Liver (tissue), 3 donors: ENCODE measurements at regions not wholly inside any gene's neighbourhood (a gene's known extent, or its start where the extent isn't known, plus 50 kb on each side); places are given as distances from the start of the nearest gene placed in this dataset.

ENCODE experiments used
- EGR1 ChIP-seq, 2 donors: IDR thresholded peaks; 2 replicates each; pipeline ENCODE4 v1.6.1; 2016 to 2018; ENCODE audit warnings: antibody characterized with exemption in 2 of 2, low read depth in 2 of 2
- FOXA2 ChIP-seq: IDR thresholded peaks from 2 replicates; pipeline ENCODE4 v1.6.1; 2016; ENCODE audit warnings: antibody characterized with exemption
- HNF4G ChIP-seq: IDR thresholded peaks from 2 replicates; pipeline ENCODE4 v1.6.1; 2016; ENCODE audit warnings: antibody characterized with exemption
- JUND ChIP-seq, 2 donors: IDR thresholded peaks; 2 replicates each; pipeline ENCODE4 v1.6.1; 2016; ENCODE audit warnings: antibody characterized with exemption in 2 of 2
- SP1 ChIP-seq: IDR thresholded peaks from 2 replicates; pipeline ENCODE4 v1.6.1; 2018; ENCODE audit warnings: antibody characterized with exemption, mild to moderate bottlenecking
- YY1 ChIP-seq: IDR thresholded peaks from 2 replicates; pipeline ENCODE4 v1.6.1; 2016; ENCODE audit warnings: antibody characterized with exemption, mild to moderate bottlenecking
- TF ChIP-seq, protein P1 (sequence below): fragments of 150-350 bp; IDR thresholded peaks from 2 replicates; pipeline ENCODE4 v1.5.1; 2017; ENCODE audit warnings: improper control_type of control experiment, low read depth, low read length; ENCODE audit not compliant: missing input control
- TF ChIP-seq, protein P2 (sequence below): IDR thresholded peaks from 2 replicates; pipeline ENCODE4 v1.6.1; 2016; ENCODE audit warnings: antibody characterized with exemption
- TF ChIP-seq, protein P3 (sequence below): IDR thresholded peaks from 2 replicates; pipeline ENCODE4 v1.6.1; 2016; ENCODE audit warnings: antibody characterized with exemption, mild to moderate bottlenecking
- TF ChIP-seq, protein P4 (sequence below): IDR thresholded peaks from 2 replicates; pipeline ENCODE4 v1.6.1; 2016; ENCODE audit warnings: antibody characterized with exemption
- donor health status: healthy.
- donor health status: healthy.

DNA sequence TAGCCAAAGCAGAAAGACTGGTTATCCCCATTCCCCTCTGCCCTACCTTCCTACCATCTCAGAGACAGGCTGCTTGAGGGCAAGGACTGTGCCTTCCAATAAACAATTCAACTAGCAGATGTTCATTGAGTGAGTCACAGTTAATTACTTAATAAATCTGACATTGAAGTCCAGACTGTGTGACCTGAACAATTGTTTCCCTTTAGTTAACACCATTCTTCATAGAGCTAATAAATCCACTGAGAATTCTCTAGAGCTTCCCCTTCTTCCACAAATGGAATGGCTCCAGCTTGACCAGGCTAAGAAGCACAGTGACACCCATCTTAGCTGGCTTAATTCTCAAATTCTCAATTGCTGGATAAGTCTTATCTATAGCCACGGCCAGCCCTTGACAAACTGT lies 61.9 kb upstream of the GJA5 start:
- no peak for TF ChIP-seq SP1
- TF ChIP-seq, protein P1, sequence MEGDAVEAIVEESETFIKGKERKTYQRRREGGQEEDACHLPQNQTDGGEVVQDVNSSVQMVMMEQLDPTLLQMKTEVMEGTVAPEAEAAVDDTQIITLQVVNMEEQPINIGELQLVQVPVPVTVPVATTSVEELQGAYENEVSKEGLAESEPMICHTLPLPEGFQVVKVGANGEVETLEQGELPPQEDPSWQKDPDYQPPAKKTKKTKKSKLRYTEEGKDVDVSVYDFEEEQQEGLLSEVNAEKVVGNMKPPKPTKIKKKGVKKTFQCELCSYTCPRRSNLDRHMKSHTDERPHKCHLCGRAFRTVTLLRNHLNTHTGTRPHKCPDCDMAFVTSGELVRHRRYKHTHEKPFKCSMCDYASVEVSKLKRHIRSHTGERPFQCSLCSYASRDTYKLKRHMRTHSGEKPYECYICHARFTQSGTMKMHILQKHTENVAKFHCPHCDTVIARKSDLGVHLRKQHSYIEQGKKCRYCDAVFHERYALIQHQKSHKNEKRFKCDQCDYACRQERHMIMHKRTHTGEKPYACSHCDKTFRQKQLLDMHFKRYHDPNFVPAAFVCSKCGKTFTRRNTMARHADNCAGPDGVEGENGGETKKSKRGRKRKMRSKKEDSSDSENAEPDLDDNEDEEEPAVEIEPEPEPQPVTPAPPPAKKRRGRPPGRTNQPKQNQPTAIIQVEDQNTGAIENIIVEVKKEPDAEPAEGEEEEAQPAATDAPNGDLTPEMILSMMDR, result no peak
- TF ChIP-seq EGR1 (IDR thresholded peaks at IDR 0.05; ENCODE audit: low read depth in 2 of 2), result no peak
- no peak for TF ChIP-seq FOXA2
- TF ChIP-seq HNF4G, result no peak
- TF ChIP-seq, protein P2, sequence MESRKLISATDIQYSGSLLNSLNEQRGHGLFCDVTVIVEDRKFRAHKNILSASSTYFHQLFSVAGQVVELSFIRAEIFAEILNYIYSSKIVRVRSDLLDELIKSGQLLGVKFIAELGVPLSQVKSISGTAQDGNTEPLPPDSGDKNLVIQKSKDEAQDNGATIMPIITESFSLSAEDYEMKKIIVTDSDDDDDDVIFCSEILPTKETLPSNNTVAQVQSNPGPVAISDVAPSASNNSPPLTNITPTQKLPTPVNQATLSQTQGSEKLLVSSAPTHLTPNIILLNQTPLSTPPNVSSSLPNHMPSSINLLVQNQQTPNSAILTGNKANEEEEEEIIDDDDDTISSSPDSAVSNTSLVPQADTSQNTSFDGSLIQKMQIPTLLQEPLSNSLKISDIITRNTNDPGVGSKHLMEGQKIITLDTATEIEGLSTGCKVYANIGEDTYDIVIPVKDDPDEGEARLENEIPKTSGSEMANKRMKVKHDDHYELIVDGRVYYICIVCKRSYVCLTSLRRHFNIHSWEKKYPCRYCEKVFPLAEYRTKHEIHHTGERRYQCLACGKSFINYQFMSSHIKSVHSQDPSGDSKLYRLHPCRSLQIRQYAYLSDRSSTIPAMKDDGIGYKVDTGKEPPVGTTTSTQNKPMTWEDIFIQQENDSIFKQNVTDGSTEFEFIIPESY, result no peak
- TF ChIP-seq, protein P3, sequence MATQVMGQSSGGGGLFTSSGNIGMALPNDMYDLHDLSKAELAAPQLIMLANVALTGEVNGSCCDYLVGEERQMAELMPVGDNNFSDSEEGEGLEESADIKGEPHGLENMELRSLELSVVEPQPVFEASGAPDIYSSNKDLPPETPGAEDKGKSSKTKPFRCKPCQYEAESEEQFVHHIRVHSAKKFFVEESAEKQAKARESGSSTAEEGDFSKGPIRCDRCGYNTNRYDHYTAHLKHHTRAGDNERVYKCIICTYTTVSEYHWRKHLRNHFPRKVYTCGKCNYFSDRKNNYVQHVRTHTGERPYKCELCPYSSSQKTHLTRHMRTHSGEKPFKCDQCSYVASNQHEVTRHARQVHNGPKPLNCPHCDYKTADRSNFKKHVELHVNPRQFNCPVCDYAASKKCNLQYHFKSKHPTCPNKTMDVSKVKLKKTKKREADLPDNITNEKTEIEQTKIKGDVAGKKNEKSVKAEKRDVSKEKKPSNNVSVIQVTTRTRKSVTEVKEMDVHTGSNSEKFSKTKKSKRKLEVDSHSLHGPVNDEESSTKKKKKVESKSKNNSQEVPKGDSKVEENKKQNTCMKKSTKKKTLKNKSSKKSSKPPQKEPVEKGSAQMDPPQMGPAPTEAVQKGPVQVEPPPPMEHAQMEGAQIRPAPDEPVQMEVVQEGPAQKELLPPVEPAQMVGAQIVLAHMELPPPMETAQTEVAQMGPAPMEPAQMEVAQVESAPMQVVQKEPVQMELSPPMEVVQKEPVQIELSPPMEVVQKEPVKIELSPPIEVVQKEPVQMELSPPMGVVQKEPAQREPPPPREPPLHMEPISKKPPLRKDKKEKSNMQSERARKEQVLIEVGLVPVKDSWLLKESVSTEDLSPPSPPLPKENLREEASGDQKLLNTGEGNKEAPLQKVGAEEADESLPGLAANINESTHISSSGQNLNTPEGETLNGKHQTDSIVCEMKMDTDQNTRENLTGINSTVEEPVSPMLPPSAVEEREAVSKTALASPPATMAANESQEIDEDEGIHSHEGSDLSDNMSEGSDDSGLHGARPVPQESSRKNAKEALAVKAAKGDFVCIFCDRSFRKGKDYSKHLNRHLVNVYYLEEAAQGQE, result no peak
- TF ChIP-seq, protein P4, sequence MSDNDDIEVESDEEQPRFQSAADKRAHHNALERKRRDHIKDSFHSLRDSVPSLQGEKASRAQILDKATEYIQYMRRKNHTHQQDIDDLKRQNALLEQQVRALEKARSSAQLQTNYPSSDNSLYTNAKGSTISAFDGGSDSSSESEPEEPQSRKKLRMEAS, result no peak
- TF ChIP-seq YY1, result no peak
- TF ChIP-seq JUND (IDR thresholded peaks at IDR 0.05), result no peak
